ENCODE measurements at regions not wholly inside any gene's neighbourhood (a gene's known extent, or its start where the extent isn't known, plus 50 kb on each side); places are given as distances from the start of the nearest gene placed in this dataset.
A peak's percentile ranks its signal among the peaks of the same experiment; 100 is the strongest.

DNA sequence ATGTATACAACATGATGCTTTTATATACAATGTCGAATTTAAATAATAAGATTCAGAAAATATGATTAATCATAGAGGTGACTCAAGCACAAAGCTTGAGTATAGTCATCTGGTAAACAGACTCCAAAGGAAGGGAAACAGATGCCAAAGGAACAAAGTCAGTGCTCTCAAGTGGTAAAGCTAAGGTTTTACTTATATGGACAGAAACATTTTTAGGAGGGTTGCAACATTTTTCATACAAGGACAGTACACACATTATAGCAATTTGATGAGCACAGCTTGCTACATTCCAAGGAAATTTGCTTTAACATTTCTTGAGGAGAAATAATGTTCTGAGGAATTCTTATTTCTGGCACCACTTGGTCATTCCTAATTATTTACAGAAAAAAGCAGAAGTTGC is 333.4 kb upstream of the AADAT start:
- TF ChIP-seq POLR2A (IDR thresholded peaks at IDR 0.05; ENCODE audit: low read depth, low read length): no peak
- no peak for DNase-seq (ENCODE audit: insufficient read length, low spot score)
- FAIRE-seq: no peak

DNA sequence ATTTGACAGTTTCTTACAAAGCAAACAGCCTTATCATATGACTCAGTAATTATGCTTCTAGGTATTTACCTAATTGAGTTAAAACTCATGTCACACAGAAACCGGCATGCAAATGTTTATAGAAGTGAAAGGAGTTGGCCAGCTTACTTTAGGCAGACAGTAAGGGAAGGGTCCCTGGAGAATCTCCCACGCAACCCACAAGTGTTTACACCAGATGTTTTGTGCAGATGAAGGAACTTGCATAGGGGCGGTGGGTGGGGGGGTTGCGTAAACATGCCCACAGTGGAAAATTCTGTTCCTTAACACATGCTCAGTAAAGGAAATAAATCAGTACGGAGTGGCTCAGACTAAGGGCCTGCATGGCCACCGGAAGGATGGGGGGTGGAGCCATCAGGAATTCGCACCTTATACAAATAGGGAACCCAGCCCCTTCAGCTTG is 330.5 kb upstream of the AADAT start:
- FAIRE-seq: no peak
- no peak for TF ChIP-seq POLR2A (IDR thresholded peaks at IDR 0.05; ENCODE audit: low read depth, low read length)
- DNase-seq (ENCODE audit: insufficient read length, low spot score): no peak

DNA sequence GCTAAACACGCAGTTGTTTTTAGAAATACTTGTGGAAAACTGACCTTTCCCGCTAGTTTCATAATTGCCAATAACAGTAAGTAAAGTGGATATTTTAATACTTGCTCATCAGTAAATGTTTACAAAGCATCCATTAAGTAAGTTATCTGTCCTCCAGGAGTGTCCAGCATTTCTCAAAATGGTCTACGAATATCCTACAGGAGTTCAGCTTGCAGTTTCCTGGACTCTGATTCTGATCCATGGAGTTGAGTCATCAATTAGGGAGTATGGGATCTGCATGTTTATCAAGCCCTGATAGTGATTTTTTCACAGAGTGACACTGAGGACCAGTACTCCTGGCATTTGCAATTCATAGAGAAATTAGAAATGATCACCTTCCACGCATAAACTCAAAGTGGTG is 325.2 kb upstream of the AADAT start:
- FAIRE-seq (no peak), DNase-seq (ENCODE audit: insufficient read length, low spot score) (no peak)
- TF ChIP-seq POLR2A (IDR thresholded peaks at IDR 0.05; ENCODE audit: low read depth, low read length): no peak

- TF ChIP-seq POLR2A (IDR thresholded peaks at IDR 0.05; ENCODE audit: low read depth, low read length): no peak
- DNase-seq (ENCODE audit: insufficient read length, low spot score): no peak
- no peak for FAIRE-seq
Observed at GRCh38 chr4:170414360-170414759, 324.6 kb upstream of the AADAT start.

GRCh38 chr4:170413951-170414350 is 324.2 kb upstream of the AADAT start:
- DNase-seq (ENCODE audit: insufficient read length, low spot score): no peak
- FAIRE-seq: no peak

GRCh38 chr4:170400361-170400760 is 310.6 kb upstream of the AADAT start:
- FAIRE-seq (no peak), DNase-seq (ENCODE audit: insufficient read length, low spot score) (no peak)
- no peak for TF ChIP-seq POLR2A (IDR thresholded peaks at IDR 0.05; ENCODE audit: low read depth, low read length)

More at GRCh38 chr4:170413951-170414350, 324.2 kb upstream of the AADAT start:
- no peak for TF ChIP-seq POLR2A (IDR thresholded peaks at IDR 0.05; ENCODE audit: low read depth, low read length)

- DNase-seq (ENCODE audit: insufficient read length, low spot score): no peak
- no peak for TF ChIP-seq POLR2A (IDR thresholded peaks at IDR 0.05; ENCODE audit: low read depth, low read length)
- FAIRE-seq: no peak
Observed at GRCh38 chr4:170399581-170400293, 310.0 kb upstream of the AADAT start.

- FAIRE-seq (no peak), DNase-seq (ENCODE audit: insufficient read length, low spot score) (no peak)
- TF ChIP-seq POLR2A (IDR thresholded peaks at IDR 0.05; ENCODE audit: low read depth, low read length): no peak
Observed at GRCh38 chr4:170398218-170398617, 308.5 kb upstream of the AADAT start.

- FAIRE-seq (no peak), DNase-seq (ENCODE audit: insufficient read length, low spot score) (no peak)
- TF ChIP-seq POLR2A (IDR thresholded peaks at IDR 0.05; ENCODE audit: low read depth, low read length): no peak
Observed at GRCh38 chr4:170395773-170396172, 306.0 kb upstream of the AADAT start.

DNA sequence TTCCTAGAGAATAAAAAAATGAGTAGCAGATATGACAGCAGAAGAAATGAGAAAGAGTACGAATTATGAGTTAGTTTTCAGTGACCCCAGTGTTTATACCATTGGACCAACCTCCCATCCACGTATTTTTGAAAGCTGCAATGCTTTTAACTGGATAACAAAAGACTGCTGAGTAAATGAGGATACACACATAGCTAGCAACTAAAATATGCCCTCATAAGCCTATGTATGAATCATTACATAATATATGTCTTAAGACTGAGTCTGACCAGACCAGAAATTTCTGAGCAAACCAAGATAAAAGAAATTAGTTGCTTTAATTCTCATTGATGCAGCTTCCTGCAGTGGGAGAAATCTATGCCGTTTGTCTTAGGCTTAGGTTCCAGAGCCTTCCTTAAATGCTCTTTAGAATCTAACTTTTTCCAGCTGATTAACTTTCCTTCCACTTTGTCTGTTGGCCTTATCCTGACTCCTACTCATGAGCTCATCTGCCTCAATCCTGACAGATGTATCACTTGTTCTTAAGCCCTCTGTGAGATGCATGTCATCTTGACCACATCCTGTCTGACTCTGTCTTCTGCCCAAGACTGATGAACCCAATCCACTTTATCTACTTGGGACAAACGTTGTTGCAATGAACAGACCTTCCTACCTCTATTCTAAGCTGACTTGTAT is 301.4 kb upstream of the AADAT start:
- FAIRE-seq (no peak), DNase-seq (ENCODE audit: insufficient read length, low spot score) (no peak)
- TF ChIP-seq POLR2A (IDR thresholded peaks at IDR 0.05; ENCODE audit: low read depth, low read length): no peak

DNA sequence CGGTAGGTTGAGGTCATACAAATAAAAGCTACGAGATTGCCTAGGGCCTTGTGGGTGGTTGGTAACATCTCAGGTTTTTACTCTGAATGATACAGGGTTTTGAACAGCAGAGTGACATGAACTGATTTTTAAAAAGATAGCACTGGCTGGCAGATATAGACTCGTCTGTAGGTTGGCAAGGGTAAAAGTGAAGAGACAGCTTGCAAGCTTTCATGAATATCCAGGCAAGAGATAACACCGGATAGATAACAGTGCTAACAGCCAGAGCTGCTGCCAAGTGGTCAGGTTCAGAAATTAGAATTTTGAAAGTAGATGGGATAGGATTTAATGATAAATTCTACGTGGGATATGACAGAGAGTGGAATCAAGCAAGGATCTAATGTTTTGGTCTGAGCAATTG is 299.7 kb upstream of the AADAT start:
- DNase-seq (ENCODE audit: insufficient read length, low spot score) (no peak), FAIRE-seq (no peak)
- no peak for TF ChIP-seq POLR2A (IDR thresholded peaks at IDR 0.05; ENCODE audit: low read depth, low read length)

GRCh38 chr4:170388255-170388654 is 298.5 kb upstream of the AADAT start:
- FAIRE-seq (no peak), DNase-seq (ENCODE audit: insufficient read length, low spot score) (no peak)
- no peak for TF ChIP-seq POLR2A (IDR thresholded peaks at IDR 0.05; ENCODE audit: low read depth, low read length)

DNA sequence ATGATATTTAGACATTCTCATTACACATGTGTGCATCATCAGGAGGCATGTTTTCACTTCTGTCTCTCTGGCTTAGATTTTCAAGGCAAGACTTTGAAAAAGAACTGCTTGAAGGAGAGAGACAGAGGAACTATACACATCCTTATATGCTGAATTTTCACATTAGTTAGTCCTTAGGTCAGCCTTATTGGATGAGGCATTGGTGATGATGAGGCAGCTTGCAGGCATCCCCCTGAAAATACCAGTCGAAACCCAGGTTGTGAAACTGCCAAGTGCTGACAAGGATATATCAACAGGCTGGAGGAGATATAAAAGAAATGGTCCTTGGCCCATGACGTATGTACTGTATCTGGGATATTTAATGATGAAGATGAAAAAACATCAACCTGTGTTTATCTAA is 297.2 kb upstream of the AADAT start:
- FAIRE-seq (no peak), DNase-seq (ENCODE audit: insufficient read length, low spot score) (no peak)
- no peak for TF ChIP-seq POLR2A (IDR thresholded peaks at IDR 0.05; ENCODE audit: low read depth, low read length)

GRCh38 chr4:170386511-170386910 is 296.8 kb upstream of the AADAT start:
- DNase-seq (ENCODE audit: insufficient read length, low spot score) (no peak), FAIRE-seq (no peak)
- TF ChIP-seq POLR2A (IDR thresholded peaks at IDR 0.05; ENCODE audit: low read depth, low read length): no peak

DNA sequence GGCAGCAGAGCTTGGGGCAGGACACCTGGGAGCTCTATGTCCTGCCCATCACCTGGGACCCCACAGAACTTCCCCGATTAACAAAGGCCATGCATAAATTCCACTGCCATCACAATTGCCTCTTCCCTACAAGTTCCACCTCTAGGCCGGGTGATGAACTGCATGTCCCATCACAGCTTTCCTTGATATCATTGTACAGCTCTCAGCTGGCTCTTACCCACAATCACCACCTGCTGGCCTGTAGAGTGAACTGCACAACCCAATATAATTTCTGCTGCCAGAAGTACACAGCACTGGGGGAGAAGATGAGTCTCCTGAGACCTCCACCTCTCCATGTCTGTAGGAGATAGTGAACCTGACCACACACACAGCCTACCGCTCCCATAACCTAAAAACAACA is 285.0 kb upstream of the AADAT start:
- no peak for TF ChIP-seq POLR2A (IDR thresholded peaks at IDR 0.05; ENCODE audit: low read depth, low read length)
- no peak for FAIRE-seq
- DNase-seq (ENCODE audit: insufficient read length, low spot score): peak; percentile 9
